Gastroesophageal sphincter (tissue), 3 donors: ENCODE measurements at regions not wholly inside any gene's neighbourhood (a gene's known extent, or its start where the extent isn't known, plus 50 kb on each side); places are given as distances from the start of the nearest gene placed in this dataset.

Experiments
- CTCF ChIP-seq, 4 experiments: fragments of 200-600 bp in 2 of 4; fragments of 450-650 bp in 2 of 4; sonication (generic) in 1 of 4; IDR thresholded peaks; one replicate each; pipeline ENCODE4 v1.5.1; 2017 to 2019; ENCODE audit warnings: antibody characterized with exemption in 4 of 4, mild to moderate bottlenecking in 2 of 4, moderate library complexity in 2 of 4
- EP300 ChIP-seq: sonication (generic); formaldehyde crosslinking; IDR thresholded peaks from one replicate; pipeline ENCODE4 v1.6.1; 2017; ENCODE audit warnings: antibody characterized with exemption, mild to moderate bottlenecking
- POLR2A ChIP-seq, 2 donors: fragments of 450-650 bp; IDR thresholded peaks; one replicate each; pipeline ENCODE4 v1.6.1; 2017; ENCODE audit warnings: antibody characterized with exemption in 2 of 2, mild to moderate bottlenecking in 2 of 2, moderate library complexity in 1 of 2
- POLR2AphosphoS5 ChIP-seq: sonication (generic); formaldehyde crosslinking; IDR thresholded peaks from one replicate; pipeline ENCODE4 v1.6.1; 2017; ENCODE audit warnings: antibody characterized with exemption

DNA sequence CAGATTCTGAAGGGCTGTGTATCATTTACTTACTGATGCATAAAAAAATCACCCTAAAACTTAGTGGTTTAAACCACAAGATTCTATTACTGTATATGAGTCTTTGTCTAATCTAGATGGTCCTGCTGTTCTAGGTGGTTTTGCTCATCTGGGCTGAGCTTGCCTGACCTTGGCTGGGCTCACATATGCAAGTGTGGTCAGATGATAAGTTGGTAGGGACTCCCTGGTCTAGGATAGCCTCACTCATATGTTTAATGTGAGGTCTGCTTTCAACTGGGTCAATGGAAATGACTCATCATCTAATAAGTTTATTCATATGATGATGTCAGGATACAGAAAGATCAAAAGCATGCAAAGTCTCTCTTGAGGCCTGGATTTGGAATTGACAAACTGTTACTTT lies 887.8 kb downstream of the TRHDE start:
- TF ChIP-seq CTCF (IDR thresholded peaks at IDR 0.05) (no peak), POLR2AphosphoS5 (no peak), EP300 (no peak), POLR2A (IDR thresholded peaks at IDR 0.05) (no peak)
